HCT116 (cell line): ENCODE measurements at regions not wholly inside any gene's neighbourhood (a gene's known extent, or its start where the extent isn't known, plus 50 kb on each side); places are given as distances from the start of the nearest gene placed in this dataset.

Experiments
- ATAC-seq: fragments of 200-7000 bp; cut with Tn5 transposase; 2 replicates; pipeline ENCODE4 v1.9.1; 2020; ENCODE audit warnings: mild to moderate bottlenecking, moderate library complexity
- BruUV-seq: library from RNA; stranded (reverse); fragments of 400-500 nt; replicated peaks from 2 replicates; lab custom pipeline; 2021; lab: Mats Ljungman, UMichigan
- CTCF ChIA-PET: fragments of 300-600 bp; sonication (Branson Sonifier 250); formaldehyde crosslinking; loops from one replicate; lab custom pipeline; 2021; ENCODE audit warnings: antibody characterized with exemption; lab: Charles Lee
- POLR2A ChIA-PET: fragments of 300-600, 350-600 bp; sonication (Branson Sonifier 250); formaldehyde crosslinking; loops from one replicate; lab custom pipeline; 2021; ENCODE audit warnings: antibody characterized with exemption; lab: Charles Lee
- RAD21 ChIA-PET, 2 experiments: fragments of 300-600 bp; sonication (Branson Sonifier 250); formaldehyde crosslinking; loops; one replicate each; lab custom pipeline; 2023; ENCODE audit warnings: low total read pairs in 2 of 2; ENCODE audit not compliant: uncharacterized antibody in 2 of 2, unreplicated experiment in 2 of 2, low non-redundant PET in 1 of 2; lab: Charles Lee
- DNase-seq: peaks from one replicate; pipeline ENCODE4 v3.0.0-alpha.2; 2010; ENCODE audit warnings: low read depth, low spot score
- H2AFZ ChIP-seq: fragments of 200-600 bp; shearing (Covaris generic), sonication (generic); 2 replicates; pipeline ENCODE4 v1.6.1; 2017; ENCODE audit warnings: low read depth, mixed run types, mixed read lengths, antibody characterized with exemption, low read length; ENCODE audit not compliant: poor library complexity, severe bottlenecking
- H3K27ac ChIP-seq: 2 replicates; pipeline ENCODE4 v1.5.1; 2012; ENCODE audit warnings: low read depth, low read length
- H3K27me3 ChIP-seq: fragments of 200-600 bp; sonication (generic); 2 replicates; pipeline ENCODE4 v1.6.1; 2016; ENCODE audit warnings: mixed run types, low read length, mixed read lengths; ENCODE audit not compliant: insufficient read depth
- H3K36me3 ChIP-seq, 2 experiments: fragments of 200-500 bp in 1 of 2; fragments of 200-600 bp in 1 of 2; sonication (Bioruptor generic) in 1 of 2; sonication (generic) in 1 of 2; 2 replicates each; pipeline versions ENCODE4 v1.5.1 to v1.6.1; 2014 to 2016; ENCODE audit warnings: low read length in 2 of 2, inconsistent platforms in 1 of 2, mixed read lengths in 1 of 2, mixed run types in 1 of 2; ENCODE audit not compliant: insufficient read depth in 2 of 2, control insufficient read depth in 1 of 2
- H3K4me1 ChIP-seq, 2 experiments: fragments of 200-600 bp in 1 of 2; sonication (generic) in 1 of 2; 2 replicates each; pipeline versions ENCODE4 v1.5.1 to v1.6.1; 2012 to 2017; ENCODE audit warnings: low read length in 2 of 2, inconsistent platforms in 1 of 2, mild to moderate bottlenecking in 1 of 2, mixed read lengths in 1 of 2, mixed run types in 1 of 2, moderate library complexity in 1 of 2; ENCODE audit not compliant: insufficient read depth in 2 of 2, control insufficient read depth in 1 of 2
- H3K4me2 ChIP-seq: fragments of 200-600 bp; sonication (generic); 2 replicates; pipeline ENCODE4 v1.6.1; 2017; ENCODE audit warnings: mixed run types, low read length, mixed read lengths
- H3K4me3 ChIP-seq, 2 experiments: fragments of 200-600 bp in 1 of 2; sonication (generic) in 1 of 2; replicated peaks in 1 of 2; 2 replicates each; pipeline ENCODE4 v1.5.1; 2011 to 2016; ENCODE audit warnings: low read length in 2 of 2, control low read depth in 1 of 2, low read depth in 1 of 2, mild to moderate bottlenecking in 1 of 2, mixed read lengths in 1 of 2, mixed run types in 1 of 2
- H3K79me2 ChIP-seq: fragments of 200-600 bp; sonication (generic); 2 replicates; pipeline ENCODE4 v1.6.1; 2017; ENCODE audit warnings: mild to moderate bottlenecking, mixed run types, low read length, moderate library complexity, mixed read lengths; ENCODE audit not compliant: insufficient read depth
- H3K9ac ChIP-seq: fragments of 200-600 bp; sonication (generic); 2 replicates; pipeline ENCODE4 v1.6.1; 2016; ENCODE audit warnings: low read length, mixed read lengths
- H3K9me2 ChIP-seq: fragments of 200-600 bp; sonication (generic), shearing (Covaris generic); 2 replicates; pipeline ENCODE4 v1.6.1; 2017; ENCODE audit warnings: mixed run types, mild to moderate bottlenecking, moderate library complexity; ENCODE audit not compliant: insufficient read depth
- H3K9me3 ChIP-seq, 2 experiments: fragments of 200-500 bp in 1 of 2; fragments of 200-600 bp in 1 of 2; sonication (Bioruptor generic) in 1 of 2; sonication (generic) in 1 of 2; 2 replicates each; pipeline ENCODE4 v1.6.1; 2014 to 2017; ENCODE audit warnings: low read length in 2 of 2, mixed read lengths in 2 of 2, inconsistent platforms in 1 of 2, low read depth in 1 of 2, mild to moderate bottlenecking in 1 of 2, mixed run types in 1 of 2, moderate library complexity in 1 of 2; ENCODE audit not compliant: control insufficient read depth in 1 of 2, insufficient read depth in 1 of 2
- H4K20me1 ChIP-seq: fragments of 200-600 bp; sonication (generic), shearing (Covaris generic); 2 replicates; pipeline ENCODE4 v1.6.1; 2017; ENCODE audit warnings: mixed run types, mild to moderate bottlenecking, moderate library complexity; ENCODE audit not compliant: insufficient read depth
- CEBPB ChIP-seq: IDR thresholded peaks from 2 replicates; pipeline ENCODE4 v1.6.1; 2012; ENCODE audit warnings: low read depth
- EGR1 ChIP-seq: IDR thresholded peaks from 2 replicates; pipeline ENCODE4 v1.6.1; 2012; ENCODE audit warnings: low read depth
- ELF1 ChIP-seq: IDR thresholded peaks from 2 replicates; pipeline ENCODE4 v1.6.1; 2012; ENCODE audit warnings: low read depth, borderline replicate concordance
- EZH2 ChIP-seq: fragments of 200-600 bp; sonication (generic); IDR thresholded peaks from 2 replicates; pipeline ENCODE4 v1.6.1; 2017; ENCODE audit warnings: antibody characterized with exemption, mixed run types
- EZH2phosphoT487 ChIP-seq: fragments of 200-600 bp; IDR thresholded peaks from 2 replicates; pipeline ENCODE4 v1.6.1; 2018; ENCODE audit warnings: antibody characterized with exemption, borderline replicate concordance
- FOSL1 ChIP-seq: IDR thresholded peaks from 2 replicates; pipeline ENCODE4 v1.6.1; 2012; ENCODE audit warnings: low read depth
- MAX ChIP-seq: IDR thresholded peaks from 2 replicates; pipeline ENCODE4 v1.6.1; 2012
- POLR2AphosphoS5 ChIP-seq: IDR thresholded peaks from 2 replicates; pipeline ENCODE4 v1.6.1; 2011; ENCODE audit warnings: mild to moderate bottlenecking, low read depth, low read length, moderate library complexity
- SIN3A ChIP-seq: IDR thresholded peaks from 2 replicates; pipeline ENCODE4 v1.6.1; 2012; ENCODE audit warnings: low read depth
- SP1 ChIP-seq: IDR thresholded peaks from 2 replicates; pipeline ENCODE4 v1.6.1; 2012; ENCODE audit warnings: low read depth
- YY1 ChIP-seq: IDR thresholded peaks from 2 replicates; pipeline ENCODE4 v1.6.1; 2011; ENCODE audit warnings: low read length, low read depth, moderate library complexity, mild to moderate bottlenecking; ENCODE audit not compliant: insufficient replicate concordance; ENCODE audit errors: extremely low read depth
- ZBTB33 ChIP-seq: IDR thresholded peaks from 2 replicates; pipeline ENCODE4 v1.6.1; 2011; ENCODE audit warnings: mild to moderate bottlenecking, low read length, moderate library complexity; ENCODE audit not compliant: insufficient replicate concordance; ENCODE audit errors: extremely low read depth
- ZFX ChIP-seq: fragments of 450-650 bp; IDR thresholded peaks from 2 replicates; pipeline ENCODE4 v1.6.1; 2017
- intact Hi-C: fragments of 100-400 bp; cut with micrococcal nuclease; formaldehyde crosslinking; loops from 2 replicates; pipeline ENCODE4 v1.10.0; 2022
- TF ChIP-seq, protein P1 (sequence below): IDR thresholded peaks from 2 replicates; pipeline ENCODE4 v1.6.1; 2012; ENCODE audit warnings: low read depth

- ChIA-PET POLR2A (no interaction called here), CTCF (interaction anchor here (1.3 to 1.7 kb wide), 2 partner anchors 20 to 115 kb away, joined by 3 to 5 read pairs; no protein-coding TSS in a partner anchor), RAD21 (no interaction called here)
- H3K27ac ChIP-seq = no peak overlapping the region
- H3K9ac ChIP-seq = no peak overlapping the region
- H3K79me2 ChIP-seq = no peaks in the 10 kb centered on the region
- BruUV-seq = no TSS peak
- no peak for TF ChIP-seq MAX
- TF ChIP-seq ZBTB33 = no peak
- TF ChIP-seq, protein P1, sequence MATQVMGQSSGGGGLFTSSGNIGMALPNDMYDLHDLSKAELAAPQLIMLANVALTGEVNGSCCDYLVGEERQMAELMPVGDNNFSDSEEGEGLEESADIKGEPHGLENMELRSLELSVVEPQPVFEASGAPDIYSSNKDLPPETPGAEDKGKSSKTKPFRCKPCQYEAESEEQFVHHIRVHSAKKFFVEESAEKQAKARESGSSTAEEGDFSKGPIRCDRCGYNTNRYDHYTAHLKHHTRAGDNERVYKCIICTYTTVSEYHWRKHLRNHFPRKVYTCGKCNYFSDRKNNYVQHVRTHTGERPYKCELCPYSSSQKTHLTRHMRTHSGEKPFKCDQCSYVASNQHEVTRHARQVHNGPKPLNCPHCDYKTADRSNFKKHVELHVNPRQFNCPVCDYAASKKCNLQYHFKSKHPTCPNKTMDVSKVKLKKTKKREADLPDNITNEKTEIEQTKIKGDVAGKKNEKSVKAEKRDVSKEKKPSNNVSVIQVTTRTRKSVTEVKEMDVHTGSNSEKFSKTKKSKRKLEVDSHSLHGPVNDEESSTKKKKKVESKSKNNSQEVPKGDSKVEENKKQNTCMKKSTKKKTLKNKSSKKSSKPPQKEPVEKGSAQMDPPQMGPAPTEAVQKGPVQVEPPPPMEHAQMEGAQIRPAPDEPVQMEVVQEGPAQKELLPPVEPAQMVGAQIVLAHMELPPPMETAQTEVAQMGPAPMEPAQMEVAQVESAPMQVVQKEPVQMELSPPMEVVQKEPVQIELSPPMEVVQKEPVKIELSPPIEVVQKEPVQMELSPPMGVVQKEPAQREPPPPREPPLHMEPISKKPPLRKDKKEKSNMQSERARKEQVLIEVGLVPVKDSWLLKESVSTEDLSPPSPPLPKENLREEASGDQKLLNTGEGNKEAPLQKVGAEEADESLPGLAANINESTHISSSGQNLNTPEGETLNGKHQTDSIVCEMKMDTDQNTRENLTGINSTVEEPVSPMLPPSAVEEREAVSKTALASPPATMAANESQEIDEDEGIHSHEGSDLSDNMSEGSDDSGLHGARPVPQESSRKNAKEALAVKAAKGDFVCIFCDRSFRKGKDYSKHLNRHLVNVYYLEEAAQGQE = no peak
- no peak for TF ChIP-seq POLR2AphosphoS5
- TF ChIP-seq FOSL1 = no peak
- TF ChIP-seq SIN3A = no peak
- no peak for TF ChIP-seq YY1
- TF ChIP-seq ZFX = no peak
- TF ChIP-seq CEBPB = no peak
- no peak for TF ChIP-seq EGR1
- TF ChIP-seq EZH2phosphoT487 = no peak
- TF ChIP-seq SP1 = no peak
- no peak for TF ChIP-seq ELF1
- no peak for TF ChIP-seq EZH2
- H3K4me2 ChIP-seq = no peak overlapping the region
- no peaks in the 10 kb centered on the region for H3K9me3 ChIP-seq
- ATAC-seq (no peak), DNase-seq (no peak)
- intact Hi-C loops = loop anchor here (5.0 kb wide), 1 partner anchor 115 kb away; no protein-coding TSS in a partner anchor
- no peaks in the 10 kb centered on the region for H3K9me2 ChIP-seq
- H4K20me1 ChIP-seq = no peaks in the 10 kb centered on the region
- H3K36me3 ChIP-seq = no peaks in the 10 kb centered on the region
- no peaks in the 10 kb centered on the region for H3K27me3 ChIP-seq
- peaks cover 0 to 4% of the 10 kb centered on the region in 2 experiments; a peak in 2 of 4 replicates for H3K4me1 ChIP-seq
- no peak overlapping the region for H3K4me3 ChIP-seq
- H2AFZ ChIP-seq = no peak overlapping the region
Measured at GRCh38 chr17:68792042-68792685, 163.0 kb downstream of the ABCA8 start.
